ENCODE measurements at regions not wholly inside any gene's neighbourhood (a gene's known extent, or its start where the extent isn't known, plus 50 kb on each side); places are given as distances from the start of the nearest gene placed in this dataset.

DNA sequence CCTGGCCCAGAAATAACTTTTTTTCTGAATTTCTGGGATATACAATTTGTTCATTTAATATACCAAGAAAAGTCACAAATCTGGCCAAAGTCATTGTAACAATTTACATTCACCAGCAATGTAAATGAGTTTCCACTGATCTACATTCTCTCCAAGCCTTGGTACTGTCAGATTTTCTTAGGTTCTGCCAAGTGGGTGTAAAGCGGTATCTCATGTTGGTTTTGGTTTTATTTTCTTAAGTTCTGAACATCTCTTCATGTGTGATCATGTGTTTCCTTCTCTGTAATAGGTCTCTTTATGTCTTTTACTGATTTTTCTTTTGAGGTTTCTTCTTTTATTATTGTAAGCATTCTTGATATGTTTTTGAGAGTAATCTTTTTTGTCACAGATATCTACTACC, 235.6 kb upstream of the COL8A1 start:
- H3K9me3 ChIP-seq (ENCODE audit: control insufficient read depth, insufficient read depth, low read length), result peaks cover 20% of the 10 kb centered on the region
- no peak overlapping the region for H3K27ac ChIP-seq (ENCODE audit: low read depth, low read length)
- no peaks in the 10 kb centered on the region for H3K27me3 ChIP-seq (ENCODE audit: control insufficient read depth, insufficient read depth, low read length)
- H3K4me3 ChIP-seq (ENCODE audit: low read depth, low read length), result no peak overlapping the region
- H3K4me1 ChIP-seq (ENCODE audit: control insufficient read depth, insufficient read depth, low read length), result no peaks in the 10 kb centered on the region
- H3K9ac ChIP-seq (ENCODE audit: low read depth, low read length), result no peak overlapping the region
- no peaks in the 10 kb centered on the region for H3K36me3 ChIP-seq (ENCODE audit: control insufficient read depth, insufficient read depth, low read length)

DNA sequence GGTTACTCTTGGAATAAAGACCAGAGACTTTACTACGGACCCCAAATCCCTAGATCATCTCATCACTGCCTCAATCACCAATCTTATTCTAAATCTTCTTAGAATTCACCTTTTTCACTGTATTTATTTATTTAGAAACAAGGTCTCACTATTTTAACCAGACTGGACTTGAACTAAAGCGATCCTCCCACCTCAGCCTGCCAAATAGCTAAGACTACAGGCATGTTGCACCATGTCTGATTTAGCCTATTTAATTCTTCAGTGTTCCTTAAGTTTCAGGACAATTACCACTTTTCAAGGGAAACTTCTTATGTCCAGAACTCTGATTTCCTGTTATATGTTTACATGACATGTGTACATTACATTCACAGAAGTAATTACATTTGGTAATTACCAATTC, 238.0 kb upstream of the COL8A1 start:
- no peak overlapping the region for H3K9ac ChIP-seq (ENCODE audit: low read depth, low read length)
- H3K4me3 ChIP-seq (ENCODE audit: low read depth, low read length), result no peak overlapping the region
- no peaks in the 10 kb centered on the region for H3K27me3 ChIP-seq (ENCODE audit: control insufficient read depth, insufficient read depth, low read length)
- no peaks in the 10 kb centered on the region for H3K36me3 ChIP-seq (ENCODE audit: control insufficient read depth, insufficient read depth, low read length)
- no peaks in the 10 kb centered on the region for H3K4me1 ChIP-seq (ENCODE audit: control insufficient read depth, insufficient read depth, low read length)
- H3K27ac ChIP-seq (ENCODE audit: low read depth, low read length), result no peak overlapping the region
- peaks cover 32% of the 10 kb centered on the region for H3K9me3 ChIP-seq (ENCODE audit: control insufficient read depth, insufficient read depth, low read length)

DNA sequence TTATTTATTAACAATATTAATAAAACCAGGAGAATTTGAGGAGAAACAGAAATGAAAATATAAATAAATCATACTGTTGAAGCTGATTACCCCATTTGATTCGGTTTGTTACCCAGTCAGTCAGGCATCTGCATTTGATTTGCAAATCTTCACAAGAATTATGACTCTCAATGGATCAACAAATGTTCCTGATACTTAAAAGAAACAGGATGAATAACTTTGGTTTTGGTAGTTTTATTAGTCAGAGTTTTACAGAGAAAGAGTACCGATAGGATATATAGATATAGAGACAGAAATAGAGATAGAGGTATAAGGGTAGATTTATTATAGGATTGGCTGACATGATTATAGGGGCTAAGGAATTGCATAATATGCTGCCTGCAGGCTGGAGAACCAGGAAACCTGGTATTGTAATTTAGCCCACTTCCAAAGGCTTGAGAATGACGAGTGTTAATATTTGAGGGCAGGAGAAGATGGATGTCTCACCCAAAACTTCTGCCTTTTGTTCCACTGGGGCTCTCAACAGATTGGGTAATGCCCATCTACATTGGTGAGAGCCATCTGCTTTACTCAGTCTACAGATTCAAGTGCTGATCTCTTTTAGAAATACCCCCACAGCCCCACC, 241.6 kb upstream of the COL8A1 start:
- Histone ChIP-seq H3K36me3 (ENCODE audit: control insufficient read depth, insufficient read depth, low read length) (no peaks in the 10 kb centered on the region), H3K9ac (ENCODE audit: low read depth, low read length) (no peak overlapping the region), H3K4me1 (ENCODE audit: control insufficient read depth, insufficient read depth, low read length) (no peaks in the 10 kb centered on the region), H3K27me3 (ENCODE audit: control insufficient read depth, insufficient read depth, low read length) (no peaks in the 10 kb centered on the region), H3K9me3 (ENCODE audit: control insufficient read depth, insufficient read depth, low read length) (peaks cover 32% of the 10 kb centered on the region), H3K27ac (ENCODE audit: low read depth, low read length) (no peak overlapping the region), H3K4me3 (ENCODE audit: low read depth, low read length) (no peak overlapping the region)

DNA sequence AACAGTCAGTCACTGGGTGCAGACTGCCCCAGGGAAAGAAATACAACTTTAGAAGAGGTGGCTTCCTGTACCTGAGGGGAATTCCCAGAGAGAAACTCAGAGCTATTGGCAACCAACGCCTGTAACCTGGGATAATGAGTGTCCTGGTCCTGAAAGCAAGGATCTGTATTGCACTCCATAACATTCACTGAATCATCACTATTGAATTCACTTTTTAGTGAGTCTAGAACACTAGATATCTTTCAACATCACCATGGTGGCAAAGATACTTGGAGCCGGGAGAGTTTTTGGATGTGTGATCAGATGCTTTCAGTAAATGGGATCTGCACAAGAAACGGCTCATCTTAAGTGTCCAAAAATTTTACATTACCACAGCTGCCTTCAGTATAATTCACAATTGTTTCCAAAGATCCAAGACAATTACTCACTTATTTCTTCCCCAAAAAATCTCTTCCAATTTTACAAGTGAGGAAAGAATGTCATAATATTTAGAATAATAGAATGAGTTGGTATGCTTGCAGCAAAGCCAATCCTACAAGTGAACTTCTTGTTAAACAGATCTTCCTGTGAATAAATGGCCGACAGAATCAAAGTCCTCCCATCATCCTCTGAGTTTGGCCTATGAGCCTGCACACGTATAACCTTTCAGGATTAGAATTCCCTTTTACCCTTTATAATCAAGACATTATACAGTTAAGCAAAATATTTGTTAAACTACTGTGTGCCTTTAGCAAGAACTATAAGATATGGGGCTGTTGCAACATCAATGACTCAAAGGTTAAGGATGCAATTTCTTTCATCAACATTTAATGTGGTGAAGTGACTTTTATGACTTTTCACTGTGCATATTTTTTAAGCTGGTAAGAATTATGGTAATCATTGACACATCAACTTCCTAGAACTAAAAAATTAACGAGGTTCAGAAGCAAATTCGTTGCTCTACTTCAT, 243.3 kb upstream of the COL8A1 start:
- H3K27ac ChIP-seq (ENCODE audit: low read depth, low read length), result no peak overlapping the region
- H3K4me1 ChIP-seq (ENCODE audit: control insufficient read depth, insufficient read depth, low read length), result no peaks in the 10 kb centered on the region
- no peak overlapping the region for H3K4me3 ChIP-seq (ENCODE audit: low read depth, low read length)
- no peaks in the 10 kb centered on the region for H3K36me3 ChIP-seq (ENCODE audit: control insufficient read depth, insufficient read depth, low read length)
- no peak overlapping the region for H3K9ac ChIP-seq (ENCODE audit: low read depth, low read length)
- H3K9me3 ChIP-seq (ENCODE audit: control insufficient read depth, insufficient read depth, low read length), result peaks cover 32% of the 10 kb centered on the region
- H3K27me3 ChIP-seq (ENCODE audit: control insufficient read depth, insufficient read depth, low read length), result no peaks in the 10 kb centered on the region

DNA sequence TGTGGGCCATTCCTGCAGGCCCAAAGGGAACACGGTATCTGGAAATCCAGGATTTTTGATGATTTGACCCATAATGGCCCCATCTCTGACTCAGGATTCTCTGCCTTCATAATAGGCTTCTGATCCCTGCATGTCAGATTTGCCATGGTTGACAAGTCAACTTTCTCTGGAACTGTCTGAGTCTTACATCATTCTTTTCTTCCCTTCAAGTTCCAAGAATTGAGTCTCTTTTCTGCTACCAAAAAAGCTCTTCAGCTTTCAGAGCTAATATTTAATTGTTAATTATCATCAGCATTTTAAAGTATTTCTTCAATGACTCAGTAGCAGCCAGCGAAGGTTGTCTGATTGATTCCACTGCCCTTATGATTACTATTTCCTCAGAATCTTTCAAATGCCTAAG, 244.4 kb upstream of the COL8A1 start:
- H3K27me3 ChIP-seq (ENCODE audit: control insufficient read depth, insufficient read depth, low read length), result no peaks in the 10 kb centered on the region
- H3K27ac ChIP-seq (ENCODE audit: low read depth, low read length), result no peak overlapping the region
- no peak overlapping the region for H3K9ac ChIP-seq (ENCODE audit: low read depth, low read length)
- H3K4me3 ChIP-seq (ENCODE audit: low read depth, low read length), result no peak overlapping the region
- H3K4me1 ChIP-seq (ENCODE audit: control insufficient read depth, insufficient read depth, low read length), result no peaks in the 10 kb centered on the region
- no peaks in the 10 kb centered on the region for H3K36me3 ChIP-seq (ENCODE audit: control insufficient read depth, insufficient read depth, low read length)
- H3K9me3 ChIP-seq (ENCODE audit: control insufficient read depth, insufficient read depth, low read length), result peaks cover 22% of the 10 kb centered on the region

DNA sequence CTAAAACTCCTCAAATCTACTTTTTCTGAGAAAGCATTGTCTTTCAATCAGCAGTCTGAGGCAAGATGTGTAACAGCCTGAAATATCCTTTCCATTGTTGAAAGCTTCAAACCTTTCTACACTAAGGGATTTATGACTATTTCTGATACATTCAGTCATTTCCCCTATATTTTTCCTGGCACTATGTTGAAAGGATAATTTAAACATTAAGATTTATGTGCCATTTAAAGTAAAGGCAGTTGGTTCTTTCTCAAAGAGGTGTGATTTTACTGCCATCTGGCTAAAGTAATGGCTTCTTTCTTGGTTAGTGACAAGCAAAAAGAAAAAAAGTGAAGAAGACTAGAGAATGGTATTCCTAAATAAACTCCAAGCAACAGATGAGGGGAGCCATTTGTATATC, 249.6 kb upstream of the COL8A1 start:
- no peak overlapping the region for H3K27ac ChIP-seq (ENCODE audit: low read depth, low read length)
- H3K4me1 ChIP-seq (ENCODE audit: control insufficient read depth, insufficient read depth, low read length), result no peaks in the 10 kb centered on the region
- H3K27me3 ChIP-seq (ENCODE audit: control insufficient read depth, insufficient read depth, low read length), result no peaks in the 10 kb centered on the region
- H3K9me3 ChIP-seq (ENCODE audit: control insufficient read depth, insufficient read depth, low read length), result no peaks in the 10 kb centered on the region
- no peak overlapping the region for H3K9ac ChIP-seq (ENCODE audit: low read depth, low read length)
- H3K4me3 ChIP-seq (ENCODE audit: low read depth, low read length), result no peak overlapping the region
- no peaks in the 10 kb centered on the region for H3K36me3 ChIP-seq (ENCODE audit: control insufficient read depth, insufficient read depth, low read length)

DNA sequence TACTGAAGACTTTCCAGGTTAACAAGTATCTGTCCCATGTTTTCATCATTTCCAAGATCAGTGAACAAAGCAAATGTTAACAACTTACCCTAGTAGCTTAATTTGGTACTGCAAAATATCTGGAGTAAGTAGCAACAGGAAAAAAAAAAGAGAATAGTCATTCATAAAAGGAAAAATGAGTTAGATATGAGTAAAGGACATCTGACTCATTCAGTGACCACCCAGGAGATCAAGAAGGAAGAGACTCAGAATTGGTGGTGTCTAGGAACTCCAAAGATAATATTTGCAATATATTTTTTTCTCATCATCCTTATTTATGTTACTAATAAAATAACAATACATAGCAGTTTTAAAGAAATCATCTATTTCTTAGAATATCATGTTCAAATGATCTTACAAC, 253.8 kb upstream of the COL8A1 start:
- H3K9ac ChIP-seq (ENCODE audit: low read depth, low read length), result no peak overlapping the region

DNA sequence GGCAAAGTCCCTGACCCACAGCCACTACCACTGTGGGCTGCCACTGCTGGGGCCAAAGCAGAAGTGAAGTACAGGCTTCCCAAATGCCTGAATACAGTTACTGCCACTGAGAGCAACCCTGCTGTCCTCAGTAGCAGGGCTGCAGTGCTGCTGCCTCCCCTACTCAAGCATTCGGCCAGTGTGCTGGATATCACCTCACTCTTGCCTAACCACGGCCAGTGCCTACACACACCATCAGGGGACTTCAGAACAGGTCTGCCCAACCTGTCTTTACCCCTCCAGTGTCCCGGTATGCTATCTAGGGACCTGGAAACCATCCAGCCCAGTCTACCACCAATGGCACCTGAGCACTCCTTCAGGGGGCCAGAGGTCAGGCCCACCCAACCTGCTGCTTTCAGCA, 261.5 kb upstream of the COL8A1 start:
- Histone ChIP-seq H3K4me3 (ENCODE audit: low read depth, low read length) (no peak overlapping the region), H3K27me3 (ENCODE audit: control insufficient read depth, insufficient read depth, low read length) (no peaks in the 10 kb centered on the region), H3K36me3 (ENCODE audit: control insufficient read depth, insufficient read depth, low read length) (no peaks in the 10 kb centered on the region), H3K27ac (ENCODE audit: low read depth, low read length) (no peak overlapping the region), H3K9me3 (ENCODE audit: control insufficient read depth, insufficient read depth, low read length) (no peaks in the 10 kb centered on the region), H3K4me1 (ENCODE audit: control insufficient read depth, insufficient read depth, low read length) (no peaks in the 10 kb centered on the region), H3K9ac (ENCODE audit: low read depth, low read length) (no peak overlapping the region)

More for the DNA sequence above, 253.8 kb upstream of the COL8A1 start:
- H3K4me3 ChIP-seq (ENCODE audit: low read depth, low read length), result no peak overlapping the region
- H3K4me1 ChIP-seq (ENCODE audit: control insufficient read depth, insufficient read depth, low read length), result no peaks in the 10 kb centered on the region
- H3K36me3 ChIP-seq (ENCODE audit: control insufficient read depth, insufficient read depth, low read length), result no peaks in the 10 kb centered on the region
- H3K27ac ChIP-seq (ENCODE audit: low read depth, low read length), result no peak overlapping the region
- no peaks in the 10 kb centered on the region for H3K9me3 ChIP-seq (ENCODE audit: control insufficient read depth, insufficient read depth, low read length)
- no peaks in the 10 kb centered on the region for H3K27me3 ChIP-seq (ENCODE audit: control insufficient read depth, insufficient read depth, low read length)

DNA sequence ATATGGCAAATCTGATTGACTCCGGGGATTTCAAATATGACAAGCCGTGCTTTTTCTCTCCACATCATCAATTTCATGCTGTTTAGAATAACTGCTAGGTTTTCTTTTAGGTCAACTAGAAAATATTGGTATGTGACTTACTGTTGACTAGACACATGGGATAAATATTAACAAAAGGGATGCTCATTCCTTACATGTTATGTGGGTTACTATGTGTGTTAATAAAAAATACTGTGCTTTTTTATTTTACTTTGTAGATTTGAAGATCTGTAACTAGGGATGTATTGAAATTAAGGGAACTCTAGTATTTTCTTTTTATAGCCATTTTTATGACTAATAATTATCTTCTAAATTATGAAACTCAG, 264.6 kb upstream of the COL8A1 start:
- no peak overlapping the region for H3K27ac ChIP-seq (ENCODE audit: low read depth, low read length)
- no peaks in the 10 kb centered on the region for H3K4me1 ChIP-seq (ENCODE audit: control insufficient read depth, insufficient read depth, low read length)
- H3K27me3 ChIP-seq (ENCODE audit: control insufficient read depth, insufficient read depth, low read length), result no peaks in the 10 kb centered on the region
- no peaks in the 10 kb centered on the region for H3K9me3 ChIP-seq (ENCODE audit: control insufficient read depth, insufficient read depth, low read length)
- no peaks in the 10 kb centered on the region for H3K36me3 ChIP-seq (ENCODE audit: control insufficient read depth, insufficient read depth, low read length)
- no peak overlapping the region for H3K4me3 ChIP-seq (ENCODE audit: low read depth, low read length)
- H3K9ac ChIP-seq (ENCODE audit: low read depth, low read length), result no peak overlapping the region

DNA sequence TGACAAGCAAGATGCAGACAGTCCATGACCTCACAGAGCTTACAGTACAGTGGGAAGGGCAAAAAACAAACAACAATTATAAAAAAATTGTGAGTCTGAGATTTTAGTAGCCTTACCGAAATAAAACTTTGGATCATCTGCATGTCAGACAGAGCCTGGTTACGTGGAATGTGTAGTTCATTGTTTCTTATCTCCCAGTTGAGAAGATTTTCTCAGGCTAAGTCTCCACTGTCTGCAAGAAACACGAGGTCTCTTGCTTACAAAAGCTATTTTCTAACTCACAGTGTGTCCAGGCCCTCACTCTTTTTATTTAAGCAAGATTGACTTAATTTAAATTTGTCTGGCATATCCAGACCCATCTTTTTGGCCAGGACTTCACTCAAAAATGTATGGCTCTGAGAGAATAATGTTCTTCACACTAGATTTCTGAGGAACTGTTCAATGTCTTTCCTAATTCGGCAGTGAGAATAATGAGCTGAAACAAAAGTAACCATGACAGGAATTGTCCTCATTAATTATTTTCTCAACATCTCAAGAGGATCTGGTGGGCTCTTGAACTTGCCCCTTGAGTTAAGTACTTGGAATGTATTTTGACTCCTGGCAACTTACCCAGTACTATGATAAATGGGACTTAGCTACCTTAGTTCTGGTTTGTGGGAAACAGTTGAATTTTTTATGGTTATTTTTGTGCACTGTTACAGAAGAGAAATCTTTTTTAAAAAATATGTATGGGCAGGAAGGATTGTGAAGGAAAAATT, 265.1 kb upstream of the COL8A1 start:
- Histone ChIP-seq H3K9me3 (ENCODE audit: control insufficient read depth, insufficient read depth, low read length) (no peaks in the 10 kb centered on the region), H3K36me3 (ENCODE audit: control insufficient read depth, insufficient read depth, low read length) (no peaks in the 10 kb centered on the region), H3K4me3 (ENCODE audit: low read depth, low read length) (no peak overlapping the region), H3K27ac (ENCODE audit: low read depth, low read length) (no peak overlapping the region), H3K4me1 (ENCODE audit: control insufficient read depth, insufficient read depth, low read length) (no peaks in the 10 kb centered on the region), H3K27me3 (ENCODE audit: control insufficient read depth, insufficient read depth, low read length) (no peaks in the 10 kb centered on the region), H3K9ac (ENCODE audit: low read depth, low read length) (no peak overlapping the region)

All from HUES48 (cell line).